Pancreas (tissue), 10 donors: ENCODE measurements at regions not wholly inside any gene's neighbourhood (a gene's known extent, or its start where the extent isn't known, plus 50 kb on each side); places are given as distances from the start of the nearest gene placed in this dataset.

ENCODE experiments used
- ATAC-seq, 4 donors: fragments of 200-7000 bp; cut with Tn5 transposase; one replicate each; pipeline versions ENCODE4 v1.8.0 to v1.9.1; 2020; ENCODE audit warnings: mild to moderate bottlenecking in 4 of 4, moderate library complexity in 4 of 4
- DNase-seq, 6 donors: peaks; one replicate each; pipeline ENCODE4 v3.0.0-alpha.2; 2020
- FAIRE-seq: peaks from 2 replicates; lab custom pipeline; 2012; peaks lifted over from hg19 to GRCh38; lab: Jason Lieb, UNC
- H3K27ac ChIP-seq, 4 donors: fragments of 200-600 bp; sonication (generic); 1 replicate in 3 of 4; 2 replicates in 1 of 4; pipeline versions ENCODE4 v1.5.0 to v1.8.0; 2020
- H3K27me3 ChIP-seq, 4 donors: fragments of 200-600 bp; one replicate each; pipeline ENCODE4 v1.8.0; 2021
- H3K36me3 ChIP-seq, 3 donors: fragments of 200-600 bp; sonication (generic) in 1 of 3; one replicate each; pipeline versions ENCODE4 v1.5.0 to v1.8.0; 2020 to 2021
- H3K4me1 ChIP-seq, 3 donors: fragments of 200-600 bp; one replicate each; pipeline ENCODE4 v1.8.0; 2021
- H3K4me3 ChIP-seq, 4 donors: fragments of 200-600 bp; sonication (generic) in 2 of 4; one replicate each; pipeline versions ENCODE4 v1.5.0 to v1.8.0; 2020 to 2021
- H3K9me3 ChIP-seq, 4 donors: fragments of 200-600 bp; one replicate each; pipeline ENCODE4 v1.8.0; 2021
- WGBS, 2 donors: extraction: QIAGEN DNeasy Blood & Tissue Kit; methylation state at CpG; one replicate each; pipeline ENCODE4 v1.1.7; 2013; 5-methylcytosine and 5-hydroxymethylcytosine counted together
- intact Hi-C, 3 donors: fragments of 100-400 bp; cut with DNase I; formaldehyde crosslinking; loops; one replicate each; pipeline versions ENCODE4 v1.11.1 to v1.14.2; 2022
- TF ChIP-seq, protein P1 (sequence below), 4 donors: fragments of 200-600 bp; sonication (generic) in 3 of 4; IDR thresholded peaks; one replicate each; pipeline versions ENCODE4 v1.5.0 to v1.8.0; 2021; ENCODE audit warnings: antibody characterized with exemption in 4 of 4
- donor health status: healthy with polysubstance abuse.
- donor health status: DM: no; HTN: no; CAD: no; lungs with moderate emphysema.
- donor health status: DM: no; HTN: no; CAD: no.
- donor health status: control.
- donor health status: control.
- donor health status: Bipolar disorder and iron deficiency.
- donor health status: DM: yes; HTN: yes; CAD: no.
- donor health status: DM: no; HTN: no; CAD: no.
- donor health status: DM: no; HTN: no; CAD: no.
- donor health status: DM: yes; HTN: yes; CAD: no.

DNA sequence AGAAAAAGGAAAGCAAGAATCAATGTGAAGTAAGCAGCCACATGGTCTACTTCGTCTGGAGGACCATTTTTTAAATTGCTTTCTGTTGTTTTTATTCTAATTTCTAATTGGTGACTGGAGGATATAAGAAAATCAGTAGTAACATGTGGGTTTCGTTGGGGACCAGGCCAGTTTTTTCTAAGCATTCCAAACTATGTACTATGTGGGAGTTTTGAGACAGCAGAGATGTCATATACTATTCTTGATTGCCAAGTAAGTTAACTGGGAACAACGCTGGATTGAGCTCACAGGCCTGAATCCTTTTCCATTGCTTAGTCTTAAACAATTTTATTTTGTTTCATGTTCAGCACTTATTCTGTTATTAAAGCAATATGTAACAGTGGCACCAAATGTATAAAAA is 225.7 kb downstream of the TMEM167A start:
- WGBS, 2 donors, result 83 to 88% methylated on average over 3 of the region's 3 CpGs
- peaks cover 12 to 24% (median 20%) of the 10 kb centered on the region in 3 donors for H3K4me1 ChIP-seq
- no peaks in the 10 kb centered on the region for H3K36me3 ChIP-seq
- DNase-seq (no peak), FAIRE-seq (no peak), ATAC-seq (no peak)
- no peaks in the 10 kb centered on the region for H3K27me3 ChIP-seq
- H3K27ac ChIP-seq, result no peak overlapping the region
- TF ChIP-seq, protein P1, sequence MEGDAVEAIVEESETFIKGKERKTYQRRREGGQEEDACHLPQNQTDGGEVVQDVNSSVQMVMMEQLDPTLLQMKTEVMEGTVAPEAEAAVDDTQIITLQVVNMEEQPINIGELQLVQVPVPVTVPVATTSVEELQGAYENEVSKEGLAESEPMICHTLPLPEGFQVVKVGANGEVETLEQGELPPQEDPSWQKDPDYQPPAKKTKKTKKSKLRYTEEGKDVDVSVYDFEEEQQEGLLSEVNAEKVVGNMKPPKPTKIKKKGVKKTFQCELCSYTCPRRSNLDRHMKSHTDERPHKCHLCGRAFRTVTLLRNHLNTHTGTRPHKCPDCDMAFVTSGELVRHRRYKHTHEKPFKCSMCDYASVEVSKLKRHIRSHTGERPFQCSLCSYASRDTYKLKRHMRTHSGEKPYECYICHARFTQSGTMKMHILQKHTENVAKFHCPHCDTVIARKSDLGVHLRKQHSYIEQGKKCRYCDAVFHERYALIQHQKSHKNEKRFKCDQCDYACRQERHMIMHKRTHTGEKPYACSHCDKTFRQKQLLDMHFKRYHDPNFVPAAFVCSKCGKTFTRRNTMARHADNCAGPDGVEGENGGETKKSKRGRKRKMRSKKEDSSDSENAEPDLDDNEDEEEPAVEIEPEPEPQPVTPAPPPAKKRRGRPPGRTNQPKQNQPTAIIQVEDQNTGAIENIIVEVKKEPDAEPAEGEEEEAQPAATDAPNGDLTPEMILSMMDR (IDR thresholded peaks at IDR 0.05), result no peak
- H3K4me3 ChIP-seq, result no peak overlapping the region
- intact Hi-C loops, result no loop called here
- no peaks in the 10 kb centered on the region for H3K9me3 ChIP-seq

DNA sequence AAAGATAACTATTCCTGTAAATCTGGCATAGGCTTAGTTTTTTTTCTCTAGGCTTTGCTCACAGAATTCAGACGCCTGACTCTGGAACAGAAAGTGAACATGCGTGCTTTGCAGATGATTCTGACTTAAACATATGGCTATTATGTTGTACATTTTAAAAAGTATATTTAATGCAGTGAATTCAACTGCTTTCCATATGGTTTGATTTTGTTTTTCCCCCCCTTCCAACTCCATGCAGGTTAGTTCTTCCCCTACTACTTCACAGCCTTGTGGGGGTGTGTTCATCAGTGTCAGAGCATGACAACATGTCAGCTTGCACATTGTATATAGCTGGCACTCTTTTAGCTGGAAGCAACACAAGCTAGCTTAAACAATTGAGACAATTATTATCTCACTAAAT is 226.8 kb downstream of the TMEM167A start:
- TF ChIP-seq, protein P1 (IDR thresholded peaks at IDR 0.05), result no peak
- Histone ChIP-seq H3K36me3 (no peaks in the 10 kb centered on the region), H3K4me3 (no peak overlapping the region), H3K9me3 (no peaks in the 10 kb centered on the region), H3K27ac (no peak overlapping the region), H3K4me1 (peaks cover 6 to 20% (median 20%) of the 10 kb centered on the region in 3 donors), H3K27me3 (no peaks in the 10 kb centered on the region)
- 91 to 95% methylated on average over 2 of the region's 2 CpGs for WGBS, 2 donors
- ATAC-seq (no peak), FAIRE-seq (no peak), DNase-seq (no peak)
- intact Hi-C loops, result no loop called here

- no peaks in the 10 kb centered on the region for H3K27me3 ChIP-seq
- H3K9me3 ChIP-seq, result no peaks in the 10 kb centered on the region
- no peak for ATAC-seq
- no peaks in the 10 kb centered on the region for H3K36me3 ChIP-seq
- no peak overlapping the region for H3K27ac ChIP-seq
- no peak overlapping the region for H3K4me3 ChIP-seq
- H3K4me1 ChIP-seq, result peaks cover 2 to 20% (median 15%) of the 10 kb centered on the region in 3 donors
- DNase-seq, result no peak
- intact Hi-C loops, result no loop called here
- no peak for FAIRE-seq
- TF ChIP-seq, protein P1 (IDR thresholded peaks at IDR 0.05), result no peak
These were observed 227.3 kb downstream of the TMEM167A start for GRCh38 chr5:82849885-82850284.

- Histone ChIP-seq H3K27me3 (no peaks in the 10 kb centered on the region), H3K9me3 (no peaks in the 10 kb centered on the region), H3K36me3 (no peaks in the 10 kb centered on the region), H3K27ac (no peak overlapping the region), H3K4me1 (no peaks in the 10 kb centered on the region), H3K4me3 (no peak overlapping the region)
- intact Hi-C loops, result no loop called here
- WGBS, 2 donors, result 92 to 99% methylated on average over 5 of the region's 5 CpGs
- FAIRE-seq, result no peak
- ATAC-seq, result no peak
- TF ChIP-seq, protein P1 (IDR thresholded peaks at IDR 0.05), result no peak
- DNase-seq, result peak in 1 of 6 donors; percentile 40
These were observed 229.6 kb downstream of the TMEM167A start for GRCh38 chr5:82847562-82847961.

DNA sequence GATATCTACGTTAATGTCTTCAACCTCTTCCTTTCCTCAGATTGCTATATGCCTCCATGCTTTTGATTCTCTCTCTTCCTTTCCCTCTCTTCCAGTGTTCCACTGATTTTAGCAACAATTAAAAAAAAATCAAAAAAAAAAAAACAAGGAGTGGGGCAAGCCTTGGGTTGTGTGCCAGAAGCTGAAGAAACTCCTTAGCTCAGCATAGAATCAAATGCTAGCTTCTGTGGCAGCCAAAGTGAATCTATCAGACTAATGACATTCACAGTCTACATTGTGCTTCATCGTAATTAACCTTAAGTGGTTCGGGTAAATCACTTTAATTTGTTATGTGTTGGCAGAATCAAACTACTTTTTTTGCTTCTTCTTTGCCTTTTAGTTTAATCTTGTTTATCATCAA is 237.3 kb downstream of the TMEM167A start:
- no peaks in the 10 kb centered on the region for H3K4me1 ChIP-seq
- H3K27me3 ChIP-seq, result no peaks in the 10 kb centered on the region
- H3K27ac ChIP-seq, result no peak overlapping the region
- H3K9me3 ChIP-seq, result no peaks in the 10 kb centered on the region
- 78 to 89% methylated on average over 3 of the region's 3 CpGs for WGBS, 2 donors
- no peak for FAIRE-seq
- ATAC-seq, result no peak
- H3K4me3 ChIP-seq, result no peak overlapping the region
- TF ChIP-seq, protein P1 (IDR thresholded peaks at IDR 0.05), result no peak
- no peak for DNase-seq
- H3K36me3 ChIP-seq, result no peaks in the 10 kb centered on the region
- intact Hi-C loops, result no loop called here
